HepG2 (cell line): ENCODE measurements at regions not wholly inside any gene's neighbourhood (a gene's known extent, or its start where the extent isn't known, plus 50 kb on each side); places are given as distances from the start of the nearest gene placed in this dataset.

Source experiments
- EZH2 ChIP-seq: conservative IDR thresholded peaks from 2 replicates; pipeline ENCODE4 v1.6.1; 2012; ENCODE audit warnings: mild to moderate bottlenecking, low read depth, low read length, moderate library complexity
- MTF1 ChIP-seq: sonication (generic); formaldehyde crosslinking; IDR thresholded peaks from 2 replicates; pipeline ENCODE4 v1.5.0; 2020; ENCODE audit warnings: missing genetic modification reagents
- TF ChIP-seq, protein P1 (sequence below): IDR thresholded peaks from 2 replicates; pipeline ENCODE4 v1.6.1; 2016; ENCODE audit warnings: control low read depth
- TF ChIP-seq, protein P2 (sequence below): sonication (generic); formaldehyde crosslinking; IDR thresholded peaks from 2 replicates; pipeline ENCODE4 v1.5.0; 2020; ENCODE audit warnings: mild to moderate bottlenecking, missing genetic modification reagents, moderate library complexity

DNA sequence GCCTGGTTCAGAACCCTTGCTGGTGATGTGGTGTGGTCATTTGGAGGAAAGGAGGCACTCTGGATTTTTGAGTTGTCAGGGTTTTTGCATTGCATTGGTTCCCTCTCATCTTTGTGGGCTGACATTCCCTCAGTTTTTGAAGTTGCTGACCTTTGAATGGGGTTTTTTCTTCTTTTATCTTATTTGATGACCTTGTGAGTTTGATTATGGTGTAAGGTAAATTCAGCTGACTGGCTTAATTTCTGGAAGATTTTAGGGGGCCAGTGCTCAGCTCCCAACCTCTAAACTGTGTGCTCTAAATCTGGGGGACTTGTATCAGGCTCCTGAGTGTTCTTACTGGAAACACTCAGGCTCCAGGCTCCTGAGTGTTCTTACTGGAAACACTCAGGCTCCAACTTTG, 225.9 kb downstream of the MEIS1 start:
- TF ChIP-seq, protein P1, sequence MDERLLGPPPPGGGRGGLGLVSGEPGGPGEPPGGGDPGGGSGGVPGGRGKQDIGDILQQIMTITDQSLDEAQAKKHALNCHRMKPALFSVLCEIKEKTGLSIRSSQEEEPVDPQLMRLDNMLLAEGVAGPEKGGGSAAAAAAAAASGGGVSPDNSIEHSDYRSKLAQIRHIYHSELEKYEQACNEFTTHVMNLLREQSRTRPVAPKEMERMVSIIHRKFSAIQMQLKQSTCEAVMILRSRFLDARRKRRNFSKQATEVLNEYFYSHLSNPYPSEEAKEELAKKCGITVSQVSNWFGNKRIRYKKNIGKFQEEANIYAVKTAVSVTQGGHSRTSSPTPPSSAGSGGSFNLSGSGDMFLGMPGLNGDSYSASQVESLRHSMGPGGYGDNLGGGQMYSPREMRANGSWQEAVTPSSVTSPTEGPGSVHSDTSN: no peak
- TF ChIP-seq MTF1 (no peak), EZH2 (no peak)
- TF ChIP-seq, protein P2, sequence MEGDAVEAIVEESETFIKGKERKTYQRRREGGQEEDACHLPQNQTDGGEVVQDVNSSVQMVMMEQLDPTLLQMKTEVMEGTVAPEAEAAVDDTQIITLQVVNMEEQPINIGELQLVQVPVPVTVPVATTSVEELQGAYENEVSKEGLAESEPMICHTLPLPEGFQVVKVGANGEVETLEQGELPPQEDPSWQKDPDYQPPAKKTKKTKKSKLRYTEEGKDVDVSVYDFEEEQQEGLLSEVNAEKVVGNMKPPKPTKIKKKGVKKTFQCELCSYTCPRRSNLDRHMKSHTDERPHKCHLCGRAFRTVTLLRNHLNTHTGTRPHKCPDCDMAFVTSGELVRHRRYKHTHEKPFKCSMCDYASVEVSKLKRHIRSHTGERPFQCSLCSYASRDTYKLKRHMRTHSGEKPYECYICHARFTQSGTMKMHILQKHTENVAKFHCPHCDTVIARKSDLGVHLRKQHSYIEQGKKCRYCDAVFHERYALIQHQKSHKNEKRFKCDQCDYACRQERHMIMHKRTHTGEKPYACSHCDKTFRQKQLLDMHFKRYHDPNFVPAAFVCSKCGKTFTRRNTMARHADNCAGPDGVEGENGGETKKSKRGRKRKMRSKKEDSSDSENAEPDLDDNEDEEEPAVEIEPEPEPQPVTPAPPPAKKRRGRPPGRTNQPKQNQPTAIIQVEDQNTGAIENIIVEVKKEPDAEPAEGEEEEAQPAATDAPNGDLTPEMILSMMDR (CRISPR knock-in tag): no peak
